Activated naive CD4-positive, alpha-beta T cell (primary cell): ENCODE measurements at regions not wholly inside any gene's neighbourhood (a gene's known extent, or its start where the extent isn't known, plus 50 kb on each side); places are given as distances from the start of the nearest gene placed in this dataset.

Experiments
- DNase-seq, 4 experiments: peaks; one replicate each; lab custom pipeline; 2025; lab: John Stamatoyannopoulos, UW

DNA sequence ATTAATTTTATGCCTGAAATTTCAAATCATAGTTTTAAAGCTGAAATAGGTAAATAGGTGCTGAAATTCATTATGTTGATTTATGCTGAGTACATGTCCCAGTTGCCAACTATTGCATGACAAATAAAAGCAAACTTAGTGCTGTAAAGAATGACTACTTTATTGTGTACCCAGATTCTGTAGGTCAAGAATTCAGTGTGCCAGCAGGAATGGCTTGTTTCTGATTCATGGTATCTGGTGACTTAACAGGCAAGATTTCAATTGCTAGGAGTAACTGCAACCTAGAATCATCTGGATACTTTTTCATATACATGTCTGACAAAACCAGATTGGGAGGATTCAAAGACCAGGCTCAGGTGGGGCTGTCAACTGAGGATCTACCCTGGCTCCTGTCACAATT, 678.4 kb upstream of the ADAMTS5 start:
- DNase-seq, result no peak

DNA sequence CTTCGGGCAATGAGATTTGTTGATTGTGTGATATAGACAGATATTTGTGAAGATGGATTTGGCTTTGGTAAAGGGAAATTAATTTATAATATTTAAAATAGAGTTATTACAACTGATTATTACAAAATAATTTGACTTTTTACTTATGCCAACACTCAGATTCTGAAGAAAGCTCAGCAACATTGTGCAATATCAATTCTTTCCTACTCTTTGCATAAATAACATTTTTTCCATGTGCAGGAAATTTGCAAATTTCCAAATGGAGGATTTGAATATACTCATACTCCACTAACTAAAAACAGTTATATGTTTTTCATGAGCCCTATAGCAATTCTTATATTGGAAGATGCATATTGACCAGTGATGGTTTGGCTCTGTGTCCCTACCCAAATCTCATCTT, 676.4 kb upstream of the ADAMTS5 start:
- DNase-seq, result no peak

DNA sequence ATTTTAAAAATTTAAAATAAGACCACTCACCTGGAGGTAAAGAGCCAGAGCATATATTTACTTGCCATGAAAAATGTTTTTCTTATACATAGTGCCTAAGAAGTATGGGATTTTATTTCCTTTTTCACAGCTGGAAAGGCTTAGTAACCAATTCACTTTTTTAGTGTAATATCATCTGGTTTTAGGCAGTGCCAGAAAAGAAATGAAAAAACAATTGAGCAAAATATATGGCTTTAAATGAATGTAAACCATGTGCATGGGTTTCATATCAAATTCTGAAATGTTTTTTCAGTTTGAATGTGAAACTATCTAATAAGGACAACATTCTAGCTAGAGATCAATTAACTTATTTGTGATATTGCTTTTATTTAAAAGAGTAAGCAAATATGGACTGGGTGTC, 672.4 kb upstream of the ADAMTS5 start:
- DNase-seq, result no peak

DNA sequence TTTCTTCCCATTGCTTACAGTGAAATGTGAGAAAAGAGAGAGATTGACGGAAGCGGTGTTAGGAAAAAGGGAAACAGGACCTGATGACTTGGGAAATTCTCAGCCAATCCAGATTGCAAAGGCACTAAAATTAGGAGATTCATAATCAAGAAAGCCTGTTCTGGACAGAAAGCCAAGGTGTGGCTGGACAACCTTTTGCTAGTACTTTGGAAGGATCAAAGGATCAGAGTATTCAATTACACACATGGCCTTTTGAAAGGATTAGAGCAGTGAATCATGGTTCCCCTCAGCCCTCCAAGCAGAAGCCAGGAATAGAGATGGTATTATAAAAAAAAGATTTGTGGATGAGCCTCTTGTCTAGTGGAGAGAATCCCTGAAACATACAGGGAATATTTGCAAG, 669.8 kb upstream of the ADAMTS5 start:
- no peak for DNase-seq

DNA sequence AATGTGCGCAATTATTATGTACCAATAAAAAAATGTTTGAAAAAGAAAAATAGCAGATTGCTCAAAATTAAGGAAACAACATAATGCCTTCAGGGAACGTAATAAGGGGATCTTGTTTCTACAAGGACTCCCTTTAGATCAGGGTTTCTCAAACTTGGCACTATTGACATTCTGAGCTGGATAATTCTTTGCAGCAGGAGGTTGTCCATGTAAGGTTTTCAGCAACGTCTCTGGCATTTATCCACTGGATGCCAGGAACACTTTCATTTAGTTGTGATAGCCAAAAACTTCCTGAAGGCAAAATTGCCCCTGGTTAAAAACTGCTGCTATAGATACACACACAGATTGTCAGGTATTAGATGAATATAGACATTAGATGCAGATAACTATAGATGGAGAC, 666.7 kb upstream of the ADAMTS5 start:
- DNase-seq, result no peak

DNA sequence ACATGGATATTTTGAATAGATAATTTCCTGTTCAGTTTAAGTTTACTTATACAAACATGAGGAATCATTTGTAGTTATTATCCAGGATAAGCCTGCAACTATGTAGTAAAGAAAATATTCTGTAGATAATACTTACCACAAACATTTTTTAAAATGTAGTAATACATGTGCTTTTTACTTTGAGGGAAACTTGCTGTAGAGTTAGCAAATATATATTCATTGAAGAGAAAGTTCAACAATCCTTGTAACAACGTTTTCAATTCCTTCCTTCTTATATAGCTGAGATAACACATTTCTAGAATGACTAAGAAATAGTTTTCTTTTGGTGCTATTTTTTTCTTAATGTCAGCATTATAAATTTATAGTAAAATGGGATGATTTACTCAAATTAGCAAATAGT, 664.6 kb upstream of the ADAMTS5 start:
- no peak for DNase-seq

DNA sequence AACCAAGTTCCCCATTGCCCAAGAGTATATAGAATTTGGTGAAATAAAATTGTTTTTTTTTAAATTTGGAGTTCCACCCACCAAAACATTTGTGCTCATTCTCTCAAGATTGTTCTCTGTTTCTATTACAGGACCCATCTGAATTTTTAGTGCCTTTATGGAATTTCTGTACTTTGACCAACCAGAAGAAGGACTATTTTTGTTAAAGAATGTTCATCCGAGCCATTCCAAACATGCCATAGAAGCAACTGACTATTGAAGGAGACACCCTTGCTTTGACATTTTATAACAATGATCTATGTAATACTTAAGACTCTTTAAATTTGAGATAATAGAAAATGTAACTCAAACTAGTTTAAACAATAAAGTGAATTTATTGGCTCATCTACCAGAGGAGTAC, 655.7 kb upstream of the ADAMTS5 start:
- no peak for DNase-seq

DNA sequence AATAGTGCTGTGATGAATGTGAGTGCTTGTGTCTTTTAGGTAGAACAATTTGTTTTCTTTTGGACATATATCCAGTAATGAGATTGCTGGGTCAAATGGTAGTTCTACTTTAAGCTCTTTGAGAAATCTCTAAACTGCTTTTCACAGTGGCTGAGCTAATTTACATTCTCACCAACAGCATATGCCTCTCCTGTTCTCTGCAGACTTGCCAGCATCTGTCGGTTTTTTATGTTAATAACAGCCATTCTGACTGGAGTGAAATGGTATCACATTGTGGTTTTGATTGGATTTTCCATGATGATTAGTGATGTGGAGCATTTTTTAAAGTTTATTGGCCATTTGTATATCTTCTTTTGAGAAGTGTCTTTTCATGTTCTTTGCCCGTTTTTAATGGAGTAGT, 647.3 kb upstream of the ADAMTS5 start:
- DNase-seq, result no peak

DNA sequence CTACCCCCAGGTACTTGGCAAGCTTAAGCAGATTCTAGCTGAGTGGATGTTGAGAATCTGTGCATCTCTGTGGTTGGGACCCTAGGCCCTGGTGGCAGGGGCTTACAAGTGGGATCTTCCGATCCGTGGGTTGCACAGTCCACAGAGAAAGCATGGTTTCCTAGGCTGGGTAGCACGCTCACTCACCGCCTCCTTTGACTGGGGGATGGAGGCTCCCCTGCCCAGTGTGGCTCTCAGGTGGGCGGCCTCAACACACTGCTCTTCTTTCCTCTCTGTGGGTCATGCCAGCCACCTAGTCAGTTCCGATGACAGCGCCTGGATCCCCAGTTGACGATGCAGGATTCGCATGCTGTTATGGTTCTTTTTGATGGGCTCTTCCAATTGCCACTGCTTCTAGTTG, 639.5 kb upstream of the ADAMTS5 start:
- no peak for DNase-seq

DNA sequence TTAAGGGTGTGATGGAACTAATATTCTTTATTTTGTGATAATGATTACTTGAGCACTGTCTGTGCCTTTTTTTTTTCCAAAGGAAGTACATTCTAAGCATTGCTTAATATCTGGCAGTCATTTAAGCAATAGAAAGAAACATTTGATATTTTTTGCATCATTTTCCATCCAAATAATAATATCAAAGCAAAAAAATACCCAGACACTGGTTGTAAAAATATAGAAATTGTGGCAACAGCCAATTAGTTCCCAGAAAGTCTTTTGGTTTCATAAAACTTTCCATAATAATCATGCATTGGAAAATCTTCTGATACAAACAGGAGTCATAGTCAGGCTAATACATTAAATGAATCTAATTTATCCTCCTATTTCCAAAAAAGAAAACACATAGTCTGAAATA, 629.3 kb upstream of the ADAMTS5 start:
- no peak for DNase-seq

DNA sequence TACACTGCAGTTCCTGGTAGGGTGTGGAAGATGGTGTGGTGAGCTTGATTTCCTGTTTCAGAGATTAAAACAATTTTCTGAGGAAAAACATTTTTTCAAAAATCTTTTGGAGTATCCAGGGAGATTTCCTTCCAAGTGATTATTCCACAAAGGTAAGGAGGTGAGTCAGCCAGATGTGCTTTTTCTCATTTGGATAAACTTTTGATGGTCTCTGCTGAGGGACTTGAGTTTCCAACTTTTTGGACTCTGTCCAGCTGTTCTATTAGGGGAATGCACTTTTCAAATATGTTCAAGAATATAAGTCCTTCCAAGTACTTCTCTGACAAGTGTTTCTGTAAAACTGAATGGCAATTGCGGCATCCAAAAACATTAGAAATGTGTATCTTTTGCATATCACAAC, 628.8 kb upstream of the ADAMTS5 start:
- DNase-seq, result no peak

DNA sequence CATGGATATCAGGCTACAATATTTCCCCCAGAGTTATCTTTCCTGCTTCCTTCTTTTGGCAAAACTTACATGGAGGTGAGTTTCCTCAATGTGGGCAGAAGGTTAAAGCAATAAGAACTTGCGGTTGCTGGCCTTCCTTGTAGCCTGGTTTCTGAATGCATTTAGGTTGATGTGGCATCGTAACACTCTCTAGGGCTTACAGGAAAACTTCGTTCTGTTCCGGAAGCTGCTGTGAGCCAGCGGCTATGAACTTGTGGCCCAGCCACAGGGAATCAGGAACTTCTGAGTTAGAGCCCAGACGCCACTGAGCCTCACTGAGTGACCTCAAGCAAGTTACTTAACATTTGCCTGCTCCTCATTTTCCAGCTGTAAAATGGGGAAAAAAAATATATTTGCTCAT, 623.4 kb upstream of the ADAMTS5 start:
- DNase-seq, result no peak

DNA sequence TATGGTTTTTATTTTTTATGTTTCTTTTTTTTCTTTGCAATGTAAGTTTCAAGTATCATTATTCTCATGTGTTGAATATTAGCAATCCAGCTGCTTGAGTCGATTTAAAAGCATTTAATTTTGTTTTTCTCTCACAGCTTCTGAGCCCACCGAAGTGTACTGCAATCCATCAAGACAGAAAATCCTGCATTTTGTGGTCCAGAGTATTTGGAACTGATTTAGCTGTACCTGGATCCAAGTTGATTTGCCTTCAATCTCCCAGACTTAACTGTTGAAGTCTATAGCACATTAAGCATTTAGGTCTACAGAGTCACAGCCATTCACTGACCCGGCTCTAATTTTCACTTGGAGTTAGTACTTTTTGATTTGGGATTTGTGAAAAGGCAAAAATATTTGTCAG, 622.9 kb upstream of the ADAMTS5 start:
- no peak for DNase-seq

DNA sequence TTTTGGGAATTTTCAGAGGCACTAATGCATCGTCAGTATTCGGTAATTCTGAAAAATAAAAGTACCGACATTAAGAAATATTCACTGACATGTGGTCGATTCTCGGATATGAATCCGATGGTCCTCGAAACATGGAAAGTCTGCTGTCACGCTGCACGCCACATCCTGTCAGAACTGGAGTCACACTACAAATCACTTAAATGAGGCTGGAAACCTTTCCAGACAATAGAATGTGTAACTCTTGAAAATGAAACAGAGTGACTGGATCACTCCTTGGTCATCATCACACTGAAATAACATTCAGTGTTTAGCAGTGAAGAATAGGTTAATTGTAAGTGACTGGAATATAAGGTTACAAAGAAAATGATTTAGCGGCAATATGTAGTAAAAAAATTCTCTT, 620.1 kb upstream of the ADAMTS5 start:
- no peak for DNase-seq

DNA sequence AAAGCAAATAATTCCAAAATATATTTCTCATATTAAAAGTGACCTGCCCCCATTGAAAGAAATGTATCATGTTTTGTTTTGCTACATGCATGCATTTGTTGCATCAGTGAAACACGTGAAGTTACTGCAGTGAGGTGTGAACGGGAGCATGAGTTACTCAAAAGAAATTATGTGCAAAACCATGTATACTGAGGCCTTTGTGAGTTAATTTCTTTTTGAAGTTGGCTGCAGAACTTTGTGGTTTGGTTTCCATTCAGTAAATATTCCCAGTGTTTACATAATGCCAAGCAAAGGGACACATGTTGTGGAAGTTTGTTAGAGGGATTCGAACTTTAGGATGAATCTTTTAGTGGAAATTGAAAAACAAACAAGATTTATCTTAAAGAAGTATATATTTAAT, 619.4 kb upstream of the ADAMTS5 start:
- DNase-seq, result no peak

DNA sequence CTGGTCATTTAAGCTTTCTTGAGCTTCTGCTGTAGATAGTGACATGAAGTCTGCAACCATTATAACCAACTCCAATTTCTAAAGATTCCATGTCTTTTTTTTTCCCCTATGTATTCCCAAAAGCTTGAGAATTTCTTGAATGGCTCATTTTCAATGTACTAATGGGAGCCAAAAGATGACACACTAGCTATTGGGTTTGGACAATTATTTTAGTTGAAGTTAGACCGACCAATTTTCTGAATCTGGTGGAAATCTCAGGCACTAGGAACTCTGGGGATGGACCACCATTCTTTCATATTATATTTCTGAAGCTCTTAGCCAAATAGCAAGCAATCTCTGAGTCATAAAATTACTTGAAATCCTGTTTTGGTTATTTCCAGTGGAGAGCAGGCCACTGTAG, 617.4 kb upstream of the ADAMTS5 start:
- DNase-seq, result no peak

DNA sequence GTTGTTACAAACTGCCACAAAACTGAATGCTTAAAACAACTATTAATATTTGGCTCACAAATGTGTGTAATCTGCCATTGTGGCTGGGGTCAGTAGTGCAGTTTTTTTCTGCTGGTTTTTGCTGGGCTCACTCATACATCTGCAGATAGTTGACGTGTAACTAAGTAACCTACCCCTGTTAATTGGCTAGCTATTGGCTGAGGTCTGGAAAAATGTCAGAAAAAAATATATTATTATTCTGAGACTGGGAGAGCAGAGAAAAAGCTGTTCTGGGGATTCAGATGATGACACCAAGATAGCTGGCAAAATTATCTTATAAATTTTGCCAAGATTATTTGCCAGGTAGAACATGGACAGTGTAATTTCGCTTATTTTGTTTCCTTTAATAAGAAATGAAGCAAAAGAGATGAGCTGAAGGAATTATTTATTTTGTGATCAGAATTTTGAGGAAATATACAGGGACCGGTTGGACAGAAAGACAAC, 616.1 kb upstream of the ADAMTS5 start:
- no peak for DNase-seq

DNA sequence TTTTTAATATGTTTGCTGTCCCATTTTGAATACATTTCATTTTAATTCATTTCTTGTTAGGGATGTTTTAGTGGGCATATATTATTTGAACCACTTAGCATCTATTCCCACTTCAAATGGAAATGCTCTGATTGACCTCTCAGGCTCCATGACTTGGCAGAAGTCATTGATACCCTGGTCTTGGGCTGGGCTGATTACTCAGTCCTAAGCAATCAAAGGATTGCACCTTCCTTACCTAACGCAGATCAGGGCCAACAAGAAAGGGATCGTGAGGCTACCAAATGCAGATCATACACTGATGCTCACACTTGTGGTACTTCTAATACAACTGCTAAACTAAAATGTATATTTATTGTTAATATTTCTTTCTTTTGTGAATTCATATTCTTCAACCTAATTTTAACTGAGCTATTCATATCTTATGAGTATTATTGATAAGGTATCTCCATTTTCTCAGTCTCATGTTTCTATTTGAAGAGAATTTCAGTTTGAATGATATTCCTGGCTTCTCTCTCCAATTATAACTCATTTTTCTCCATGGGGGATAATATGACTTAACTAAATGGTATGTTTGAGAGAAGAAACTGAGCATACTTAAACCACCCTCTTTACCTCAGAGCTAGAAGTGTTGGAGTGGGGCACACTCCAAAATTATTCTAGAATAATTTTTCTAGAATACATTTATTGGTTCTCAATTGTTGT, 615.5 kb upstream of the ADAMTS5 start:
- no peak for DNase-seq

DNA sequence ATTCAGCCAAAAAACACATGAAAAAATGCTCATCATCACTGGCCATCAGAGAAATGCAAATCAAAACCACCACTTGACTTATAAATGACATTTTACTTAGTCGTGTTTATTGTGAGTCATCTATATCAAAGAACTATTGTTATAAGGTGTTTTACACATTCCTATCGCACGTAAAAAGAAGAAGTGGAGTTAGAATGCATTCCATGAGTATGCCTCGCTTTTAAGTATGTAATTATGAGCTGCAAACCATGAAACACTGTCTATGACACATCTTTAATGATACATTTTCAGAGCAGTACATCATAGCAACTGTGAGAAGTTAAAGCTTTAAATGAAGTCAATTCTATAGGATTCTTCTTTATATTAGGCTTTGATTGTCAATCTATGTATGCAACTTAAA, 614.3 kb upstream of the ADAMTS5 start:
- DNase-seq, result no peak

DNA sequence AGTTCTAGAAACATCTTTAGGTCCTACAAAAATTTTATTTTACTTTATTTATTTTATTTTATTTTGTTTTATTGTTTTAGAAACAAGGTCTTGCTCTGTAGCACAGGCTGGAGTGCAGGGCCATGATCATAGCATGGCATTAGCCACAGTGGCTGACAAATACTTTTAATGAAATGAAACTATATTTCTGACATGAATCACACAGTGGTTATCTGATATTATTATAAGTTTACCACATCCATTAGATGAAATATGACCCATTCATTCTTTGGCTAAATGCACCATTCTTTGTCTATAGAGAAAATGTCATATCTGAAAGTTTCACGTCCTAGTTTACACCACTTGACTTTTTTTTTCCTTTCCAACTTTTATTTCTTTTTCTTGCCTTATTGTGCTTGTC, 613.4 kb upstream of the ADAMTS5 start:
- no peak for DNase-seq

DNA sequence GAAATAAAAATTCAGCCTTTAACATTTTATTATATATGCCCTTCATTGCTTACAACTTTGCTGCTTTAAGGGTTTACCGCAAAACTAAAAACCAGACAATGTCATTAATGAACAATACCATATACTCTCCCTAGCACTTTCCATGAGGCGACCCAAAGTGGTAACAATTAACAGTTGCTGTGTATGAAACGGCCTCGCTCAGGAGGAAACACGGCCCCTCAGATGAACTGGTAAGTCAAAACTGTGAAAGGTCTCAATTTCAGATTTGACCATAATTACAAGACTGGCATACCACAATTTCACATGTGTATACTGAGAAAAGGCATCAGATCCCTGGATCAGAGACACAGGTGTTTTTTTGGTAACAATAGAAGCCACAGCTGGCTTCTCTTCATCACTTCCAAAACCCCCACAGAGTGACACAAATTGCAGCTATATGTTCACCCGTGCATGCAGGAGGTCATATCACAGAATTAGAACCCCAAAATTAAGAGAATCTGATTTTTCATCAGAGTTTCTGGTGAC, 611.9 kb upstream of the ADAMTS5 start:
- no peak for DNase-seq

DNA sequence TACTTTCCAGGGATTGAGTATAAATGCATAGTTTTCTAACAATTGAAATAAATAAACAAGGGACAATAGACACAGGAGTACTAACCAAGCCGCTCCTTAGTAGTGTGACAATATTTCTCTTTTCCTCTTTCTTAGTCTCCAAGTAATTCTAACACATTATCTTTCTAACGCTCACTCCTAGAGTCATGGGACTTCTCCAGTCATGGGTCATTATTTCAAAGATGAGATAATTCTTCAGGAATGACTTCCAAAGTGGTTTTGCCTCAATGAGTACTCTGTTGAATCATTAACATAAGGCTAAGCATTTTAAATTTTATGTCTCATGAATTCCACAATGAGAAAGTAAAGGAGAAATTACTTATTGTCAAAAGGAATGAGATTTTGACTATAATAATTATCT, 605.8 kb upstream of the ADAMTS5 start:
- no peak for DNase-seq

DNA sequence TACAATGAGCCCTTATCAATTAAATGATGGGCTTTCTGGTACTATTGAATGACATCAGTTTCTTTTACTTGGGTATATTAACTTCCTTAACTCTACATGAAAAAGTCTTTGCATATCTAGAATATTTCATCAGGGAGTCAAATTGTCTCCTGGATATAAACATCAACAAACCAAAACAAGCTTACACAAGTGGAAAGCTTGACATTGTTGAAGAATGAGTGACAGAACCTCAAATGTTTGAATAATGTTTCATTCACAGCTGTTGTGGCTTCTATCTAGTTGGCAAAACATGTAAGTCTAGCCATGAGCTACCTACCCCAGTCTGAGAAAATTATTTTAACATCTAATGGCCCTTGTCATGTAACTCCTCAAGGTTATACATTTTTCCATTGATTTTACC, 604.8 kb upstream of the ADAMTS5 start:
- no peak for DNase-seq

DNA sequence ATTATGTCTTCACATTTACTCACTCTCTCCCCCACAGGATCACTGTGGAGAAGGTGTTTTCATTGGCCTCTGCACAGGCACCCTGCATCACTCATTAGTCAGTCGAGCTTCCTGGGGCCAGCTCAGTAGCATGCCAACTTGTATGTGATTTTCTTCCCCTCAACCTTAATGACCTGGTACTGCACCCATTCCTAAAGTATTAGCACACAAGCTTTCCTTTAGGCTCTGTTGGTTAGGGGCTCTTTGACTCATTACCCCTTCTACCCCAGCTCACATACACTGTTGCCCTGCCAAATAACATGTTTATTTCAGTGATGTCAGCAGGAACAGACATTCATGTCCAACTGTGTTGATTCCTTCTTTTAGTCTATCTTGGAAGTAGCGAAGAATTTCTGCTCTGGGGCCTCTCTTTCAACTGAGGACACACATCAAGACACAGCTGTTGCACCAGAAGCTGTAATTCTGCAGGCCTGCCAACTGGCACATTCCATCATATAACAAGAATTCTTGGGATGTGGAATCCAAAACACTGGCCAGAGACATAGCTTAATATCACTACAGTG, 603.5 kb upstream of the ADAMTS5 start:
- no peak for DNase-seq
